Mesothelial cell of epicardium (in vitro differentiated cells): ENCODE measurements at regions not wholly inside any gene's neighbourhood (a gene's known extent, or its start where the extent isn't known, plus 50 kb on each side); places are given as distances from the start of the nearest gene placed in this dataset.

ENCODE experiments used
- DNase-seq, 2 experiments: peaks; one replicate each; pipeline ENCODE4 v3.0.0; 2021; ENCODE audit warnings: low spot score in 2 of 2; ENCODE audit not compliant: unreplicated experiment in 2 of 2
- H3K27ac Mint-ChIP-seq: 2 replicates; pipeline ENCODE4 v1.8.0; 2021; ENCODE audit warnings: mixed read lengths
- H3K27me3 Mint-ChIP-seq: 2 replicates; pipeline ENCODE4 v1.8.0; 2021; ENCODE audit warnings: low read depth, mixed read lengths
- H3K36me3 Mint-ChIP-seq: 2 replicates; pipeline ENCODE4 v1.8.0; 2021; ENCODE audit warnings: mixed read lengths
- H3K4me1 Mint-ChIP-seq: 2 replicates; pipeline ENCODE4 v1.8.0; 2021; ENCODE audit warnings: mixed read lengths
- H3K4me3 Mint-ChIP-seq: 2 replicates; pipeline ENCODE4 v1.8.0; 2021; ENCODE audit warnings: mild to moderate bottlenecking, moderate library complexity, mixed read lengths
- H3K9me3 Mint-ChIP-seq: 2 replicates; pipeline ENCODE4 v1.8.0; 2021; ENCODE audit warnings: mixed read lengths
- CTCF ChIP-seq: fragments of 200-600 bp; sonication (generic); IDR thresholded peaks from one replicate; pipeline ENCODE4 v1.5.0; 2021; ENCODE audit warnings: antibody characterized with exemption; ENCODE audit not compliant: unreplicated experiment

- DNase-seq: no peak
- TF ChIP-seq CTCF: no peak
- peaks cover 3% of the 10 kb centered on the region for H3K27me3 Mint-ChIP-seq
- no peaks in the 10 kb centered on the region for H3K9me3 Mint-ChIP-seq
- H3K36me3 Mint-ChIP-seq: no peaks in the 10 kb centered on the region
- no peak overlapping the region for H3K4me3 Mint-ChIP-seq
- no peak overlapping the region for H3K27ac Mint-ChIP-seq
- H3K4me1 Mint-ChIP-seq: no peaks in the 10 kb centered on the region
Measured at GRCh38 chr16:51276336-51276735, 125.3 kb upstream of the SALL1 start.

DNA sequence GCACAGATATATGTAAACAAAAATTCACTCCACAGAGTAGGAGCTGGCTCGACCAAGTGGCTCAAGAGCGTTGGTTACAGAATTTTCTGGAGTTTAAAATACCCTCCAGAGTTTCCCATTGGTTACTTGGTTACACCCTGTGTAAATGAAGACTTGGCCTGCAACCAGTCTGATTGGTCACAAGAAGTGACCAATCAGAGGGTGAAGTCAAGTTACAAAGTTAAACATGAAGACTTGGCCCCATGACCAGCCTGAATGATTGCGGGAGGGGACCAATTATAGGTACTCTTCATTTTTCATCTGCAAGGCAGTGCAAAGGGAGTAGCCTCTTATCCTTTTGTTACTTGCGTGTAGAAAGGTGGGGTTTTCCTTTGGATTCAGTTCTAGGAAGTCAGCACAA, 121.3 kb upstream of the SALL1 start:
- H3K27ac Mint-ChIP-seq: no peak overlapping the region
- no peak overlapping the region for H3K4me3 Mint-ChIP-seq
- no peak for TF ChIP-seq CTCF
- H3K9me3 Mint-ChIP-seq: peaks cover 4% of the 10 kb centered on the region
- no peaks in the 10 kb centered on the region for H3K36me3 Mint-ChIP-seq
- DNase-seq: no peak
- no peaks in the 10 kb centered on the region for H3K4me1 Mint-ChIP-seq
- H3K27me3 Mint-ChIP-seq: peaks cover 4% of the 10 kb centered on the region

- peaks cover 4% of the 10 kb centered on the region for H3K27me3 Mint-ChIP-seq
- no peak overlapping the region for H3K4me3 Mint-ChIP-seq
- H3K36me3 Mint-ChIP-seq: no peaks in the 10 kb centered on the region
- H3K27ac Mint-ChIP-seq: no peak overlapping the region
- peaks cover 4% of the 10 kb centered on the region for H3K9me3 Mint-ChIP-seq
- TF ChIP-seq CTCF: no peak
- no peak for DNase-seq
- no peaks in the 10 kb centered on the region for H3K4me1 Mint-ChIP-seq
Measured at GRCh38 chr16:51271156-51271701, 120.2 kb upstream of the SALL1 start.

- DNase-seq: no peak
- Mint-ChIP-seq H3K27ac (no peak overlapping the region), H3K4me1 (no peaks in the 10 kb centered on the region), H3K9me3 (peaks cover 14% of the 10 kb centered on the region), H3K36me3 (no peaks in the 10 kb centered on the region), H3K27me3 (peaks cover 4% of the 10 kb centered on the region), H3K4me3 (no peak overlapping the region)
- no peak for TF ChIP-seq CTCF
Measured at GRCh38 chr16:51268237-51268636, 117.2 kb upstream of the SALL1 start.

DNA sequence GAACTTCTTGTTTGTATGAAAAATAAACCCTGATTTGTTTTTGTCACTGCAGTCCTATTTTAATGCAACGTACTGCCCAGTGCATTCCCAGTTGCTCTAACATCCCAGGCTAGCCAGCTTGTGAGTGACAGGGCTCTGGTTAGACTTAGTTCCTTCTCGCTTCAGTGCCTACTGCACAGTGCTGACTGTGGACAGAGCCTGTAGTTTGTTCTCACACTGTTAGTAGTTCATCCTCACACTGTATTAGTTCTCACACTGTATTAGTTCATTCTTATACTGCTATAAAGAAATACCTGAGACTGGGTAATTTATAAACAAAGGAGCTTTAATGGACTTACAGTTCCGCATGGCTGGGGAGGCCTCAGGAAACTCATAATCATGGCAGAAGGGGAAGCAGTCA, 116.6 kb upstream of the SALL1 start:
- no peak overlapping the region for H3K27ac Mint-ChIP-seq
- H3K4me1 Mint-ChIP-seq: no peaks in the 10 kb centered on the region
- H3K9me3 Mint-ChIP-seq: peaks cover 17% of the 10 kb centered on the region
- no peaks in the 10 kb centered on the region for H3K36me3 Mint-ChIP-seq
- H3K27me3 Mint-ChIP-seq: peaks cover 4% of the 10 kb centered on the region
- DNase-seq: no peak
- TF ChIP-seq CTCF: no peak
- no peak overlapping the region for H3K4me3 Mint-ChIP-seq

DNA sequence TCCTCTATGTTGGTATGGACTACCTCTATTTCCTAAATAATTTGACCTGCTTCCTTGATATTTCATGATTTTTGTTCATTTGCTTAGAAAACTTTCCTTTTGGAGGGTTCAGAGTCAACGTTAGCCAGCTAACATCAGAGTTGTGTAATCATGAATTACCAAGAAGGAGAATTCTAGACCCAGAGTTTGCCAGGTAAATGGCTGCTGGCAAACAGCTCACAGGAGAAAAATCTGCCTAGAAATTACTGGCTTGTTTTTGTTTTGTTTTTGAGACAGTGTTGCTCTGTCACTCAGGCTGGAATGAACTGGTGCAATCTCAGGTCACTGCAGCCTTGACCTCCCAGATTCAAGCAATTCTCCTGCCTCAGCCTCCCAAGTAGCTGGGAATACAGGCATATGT, 111.4 kb upstream of the SALL1 start:
- Mint-ChIP-seq H3K9me3 (peaks cover 31% of the 10 kb centered on the region), H3K4me1 (no peaks in the 10 kb centered on the region), H3K27ac (no peak overlapping the region), H3K4me3 (no peak overlapping the region), H3K36me3 (no peaks in the 10 kb centered on the region), H3K27me3 (peaks cover 5% of the 10 kb centered on the region)
- TF ChIP-seq CTCF: no peak
- DNase-seq: no peak
